ENCODE measurements at regions not wholly inside any gene's neighbourhood (a gene's known extent, or its start where the extent isn't known, plus 50 kb on each side); places are given as distances from the start of the nearest gene placed in this dataset.

GRCh38 chr9:116083837-116084236, 69.8 kb upstream of the PAPPA start:
- ATAC-seq (no peak), FAIRE-seq (no peak), DNase-seq (ENCODE audit: low spot score) (no peak)
- POLR2A ChIA-PET: no interaction called here
- Histone ChIP-seq H3K27ac (ENCODE audit: extremely low read length, insufficient read depth, low read length) (no peak overlapping the region), H3K4me2 (ENCODE audit: low read depth, low read length) (no peak overlapping the region), H3K79me2 (ENCODE audit: insufficient read depth, low read length) (no peaks in the 10 kb centered on the region), H3K9ac (ENCODE audit: insufficient read depth, low read depth, low read length) (no peak overlapping the region), H3K4me3 (replicated peaks in 1 of 3; ENCODE audit: insufficient read depth in 1 of 3, low read depth in 2 of 3, low read length in 3 of 3) (no peak overlapping the region), H3K9me3 (ENCODE audit: low read length) (no peaks in the 10 kb centered on the region), H3K36me3 (replicated peaks in 1 of 2; ENCODE audit: control insufficient read depth in 1 of 2, insufficient read depth in 2 of 2, low read length in 2 of 2) (no peaks in the 10 kb centered on the region), H3K27me3 (ENCODE audit: control insufficient read depth in 1 of 2, insufficient read depth in 2 of 2, low read length in 2 of 2) (0 out of 5 replicates have a peak, but pooled peaks cover 0 to 3% of the 10 kb centered on the region in 2 experiments), H4K20me1 (ENCODE audit: insufficient read depth, low read length) (no peaks in the 10 kb centered on the region), H3K4me1 (ENCODE audit: insufficient read depth, low read length) (no peaks in the 10 kb centered on the region), H2AFZ (ENCODE audit: low read length) (no peak overlapping the region)
- BruUV-seq (replicated peaks): no TSS peak
- in situ Hi-C loops (cut with HindIII; ENCODE audit: extremely low pct_ligation_motif_present, low pct_unique_long_range_greater_than_20kb): no loop called here
- CTCF ChIA-PET (ENCODE audit: low intra/inter-chr PET ratio, low total read pairs): no interaction called here
- no peak for TF ChIP-seq BRD4 (CRISPR knock-in tag; IDR thresholded peaks at IDR 0.05)
- no peak for TF ChIP-seq ZNF337 (CRISPR knock-in tag; IDR thresholded peaks at IDR 0.05; ENCODE audit: borderline replicate concordance, low read depth)
- no peak for TF ChIP-seq ZSCAN9 (CRISPR knock-in tag; IDR thresholded peaks at IDR 0.05; ENCODE audit: borderline replicate concordance)
- no peak for TF ChIP-seq ETV6 (CRISPR knock-in tag; conservative IDR thresholded peaks at IDR 0.05)
- TF ChIP-seq ZNF564 (CRISPR knock-in tag; IDR thresholded peaks at IDR 0.05): no peak
- no peak for TF ChIP-seq ZNF350 (CRISPR knock-in tag; IDR thresholded peaks at IDR 0.05; ENCODE audit: borderline replicate concordance, low read depth)
- no peak for TF ChIP-seq ZNF839 (CRISPR knock-in tag; IDR thresholded peaks at IDR 0.05; ENCODE audit: borderline replicate concordance)
- no peak for TF ChIP-seq PBX2 (CRISPR knock-in tag; IDR thresholded peaks at IDR 0.05)
- WGBS (ENCODE audit: low lambda C conversion rate): 28% methylated on average over 2 of the region's 2 CpGs
- intact Hi-C loops (cut with micrococcal nuclease; ENCODE audit: unreplicated experiment): no loop called here

- Histone ChIP-seq H3K4me1 (ENCODE audit: insufficient read depth, low read length) (no peaks in the 10 kb centered on the region), H3K9me3 (ENCODE audit: low read length) (no peaks in the 10 kb centered on the region), H3K27me3 (ENCODE audit: control insufficient read depth in 1 of 2, insufficient read depth in 2 of 2, low read length in 2 of 2) (0 out of 5 replicates have a peak, but pooled peaks cover 0 to 3% of the 10 kb centered on the region in 2 experiments), H2AFZ (ENCODE audit: low read length) (no peak overlapping the region), H4K20me1 (ENCODE audit: insufficient read depth, low read length) (no peaks in the 10 kb centered on the region), H3K27ac (ENCODE audit: extremely low read length, insufficient read depth, low read length) (no peak overlapping the region), H3K36me3 (replicated peaks in 1 of 2; ENCODE audit: control insufficient read depth in 1 of 2, insufficient read depth in 2 of 2, low read length in 2 of 2) (no peaks in the 10 kb centered on the region), H3K4me2 (ENCODE audit: low read depth, low read length) (no peak overlapping the region), H3K4me3 (replicated peaks in 1 of 3; ENCODE audit: insufficient read depth in 1 of 3, low read depth in 2 of 3, low read length in 3 of 3) (no peak overlapping the region), H3K79me2 (ENCODE audit: insufficient read depth, low read length) (no peaks in the 10 kb centered on the region), H3K9ac (ENCODE audit: insufficient read depth, low read depth, low read length) (no peak overlapping the region)
- ChIA-PET CTCF (ENCODE audit: low intra/inter-chr PET ratio, low total read pairs) (no interaction called here), POLR2A (no interaction called here)
- TF ChIP-seq ZNF878 (CRISPR knock-in tag; IDR thresholded peaks at IDR 0.05): no peak
- in situ Hi-C loops (cut with HindIII; ENCODE audit: extremely low pct_ligation_motif_present, low pct_unique_long_range_greater_than_20kb) (no loop called here), intact Hi-C loops (cut with micrococcal nuclease; ENCODE audit: unreplicated experiment) (no loop called here)
- ATAC-seq (no peak), FAIRE-seq (no peak), DNase-seq (ENCODE audit: low spot score) (no peak)
- WGBS (ENCODE audit: low lambda C conversion rate): 0% methylated on average over 1 of the region's 1 CpG
- BruUV-seq (replicated peaks): no TSS peak
Observed at GRCh38 chr9:116084497-116084896, 69.1 kb upstream of the PAPPA start.
